ENCODE measurements at regions not wholly inside any gene's neighbourhood (a gene's known extent, or its start where the extent isn't known, plus 50 kb on each side); places are given as distances from the start of the nearest gene placed in this dataset.

- no peak overlapping the region for H3K4me3 ChIP-seq
- H3K4me1 ChIP-seq, result no peaks in the 10 kb centered on the region
- TF ChIP-seq CTCF (IDR thresholded peaks at IDR 0.05), result no peak
- no peaks in the 10 kb centered on the region for H3K36me3 ChIP-seq
- intact Hi-C loops (cut with DNase I), result no loop called here
- H3K27ac ChIP-seq, result no peak overlapping the region
- no peaks in the 10 kb centered on the region for H3K27me3 ChIP-seq
- DNase-seq (ENCODE audit: low spot score in 2 of 2), result no peak
- no peaks in the 10 kb centered on the region for H3K9me3 ChIP-seq
Observed at GRCh38 chr5:18102733-18103132, 468.5 kb downstream of the TAF11L14 start.

GRCh38 chr5:18105449-18105848, 471.2 kb downstream of the TAF11L14 start:
- no peak for DNase-seq (ENCODE audit: low spot score in 2 of 2)
- H3K27me3 ChIP-seq, result no peaks in the 10 kb centered on the region
- TF ChIP-seq CTCF (IDR thresholded peaks at IDR 0.05), result no peak
- H3K4me3 ChIP-seq, result no peak overlapping the region
- H3K27ac ChIP-seq, result no peak overlapping the region
- H3K9me3 ChIP-seq, result no peaks in the 10 kb centered on the region
- H3K36me3 ChIP-seq, result no peaks in the 10 kb centered on the region
- no peaks in the 10 kb centered on the region for H3K4me1 ChIP-seq
- intact Hi-C loops (cut with DNase I), result no loop called here

GRCh38 chr5:18111906-18112465, 477.7 kb downstream of the TAF11L14 start:
- Histone ChIP-seq H3K36me3 (no peaks in the 10 kb centered on the region), H3K4me1 (no peaks in the 10 kb centered on the region), H3K4me3 (no peak overlapping the region), H3K27ac (no peak overlapping the region), H3K9me3 (no peaks in the 10 kb centered on the region), H3K27me3 (no peaks in the 10 kb centered on the region)
- TF ChIP-seq CTCF (IDR thresholded peaks at IDR 0.05), result no peak
- no peak for DNase-seq (ENCODE audit: low spot score in 2 of 2)
- intact Hi-C loops (cut with DNase I), result no loop called here

GRCh38 chr5:18113721-18114120, 479.5 kb downstream of the TAF11L14 start:
- Histone ChIP-seq H3K9me3 (no peaks in the 10 kb centered on the region), H3K4me1 (no peaks in the 10 kb centered on the region), H3K4me3 (no peak overlapping the region), H3K36me3 (no peaks in the 10 kb centered on the region), H3K27me3 (no peaks in the 10 kb centered on the region), H3K27ac (no peak overlapping the region)
- intact Hi-C loops (cut with DNase I), result no loop called here
- no peak for DNase-seq (ENCODE audit: low spot score in 2 of 2)
- no peak for TF ChIP-seq CTCF (IDR thresholded peaks at IDR 0.05)

GRCh38 chr5:18114151-18114757, 480.0 kb downstream of the TAF11L14 start:
- Histone ChIP-seq H3K36me3 (no peaks in the 10 kb centered on the region), H3K4me1 (no peaks in the 10 kb centered on the region), H3K27ac (no peak overlapping the region), H3K4me3 (no peak overlapping the region), H3K9me3 (no peaks in the 10 kb centered on the region), H3K27me3 (no peaks in the 10 kb centered on the region)
- no peak for TF ChIP-seq CTCF (IDR thresholded peaks at IDR 0.05)
- DNase-seq (ENCODE audit: low spot score in 2 of 2), result no peak
- intact Hi-C loops (cut with DNase I), result no loop called here

- no peaks in the 10 kb centered on the region for H3K9me3 ChIP-seq
- no peaks in the 10 kb centered on the region for H3K27me3 ChIP-seq
- H3K4me1 ChIP-seq, result no peaks in the 10 kb centered on the region
- DNase-seq (ENCODE audit: low spot score in 2 of 2), result no peak
- H3K27ac ChIP-seq, result no peak overlapping the region
- intact Hi-C loops (cut with DNase I), result no loop called here
- no peak for TF ChIP-seq CTCF (IDR thresholded peaks at IDR 0.05)
- no peak overlapping the region for H3K4me3 ChIP-seq
- H3K36me3 ChIP-seq, result no peaks in the 10 kb centered on the region
Observed at GRCh38 chr5:18117968-18118367, 483.7 kb downstream of the TAF11L14 start.
